ENCODE measurements at regions not wholly inside any gene's neighbourhood (a gene's known extent, or its start where the extent isn't known, plus 50 kb on each side); places are given as distances from the start of the nearest gene placed in this dataset.

DNA sequence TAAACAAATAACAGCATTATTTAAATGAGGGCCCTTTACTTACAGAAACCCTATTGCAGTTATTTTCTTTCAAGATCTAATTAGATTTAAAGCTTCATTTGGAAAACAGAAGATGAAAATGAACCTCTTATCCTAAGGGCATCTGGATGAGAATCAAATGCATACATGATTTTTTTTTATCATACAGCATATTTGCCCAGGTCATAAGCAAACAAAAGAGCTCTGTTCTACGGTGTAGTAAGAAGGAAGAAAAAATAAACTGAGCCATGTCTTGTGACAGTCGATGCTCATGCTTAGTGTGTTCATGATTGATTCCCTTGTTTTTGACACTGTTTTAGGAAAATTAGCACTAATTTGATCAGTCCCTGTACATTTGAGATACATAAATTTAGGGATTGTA, 202.6 kb upstream of the RNF32 start:
- H2AFZ ChIP-seq, result no peak overlapping the region
- no peak overlapping the region for H3K4me2 ChIP-seq
- no peaks in the 10 kb centered on the region for H3K79me2 ChIP-seq
- no peak overlapping the region for H3K27ac ChIP-seq
- TF ChIP-seq EZH2phosphoT487 (IDR thresholded peaks at IDR 0.05; ENCODE audit: low read depth, severe bottlenecking, unreplicated experiment), result no peak
- TF ChIP-seq, protein P1, sequence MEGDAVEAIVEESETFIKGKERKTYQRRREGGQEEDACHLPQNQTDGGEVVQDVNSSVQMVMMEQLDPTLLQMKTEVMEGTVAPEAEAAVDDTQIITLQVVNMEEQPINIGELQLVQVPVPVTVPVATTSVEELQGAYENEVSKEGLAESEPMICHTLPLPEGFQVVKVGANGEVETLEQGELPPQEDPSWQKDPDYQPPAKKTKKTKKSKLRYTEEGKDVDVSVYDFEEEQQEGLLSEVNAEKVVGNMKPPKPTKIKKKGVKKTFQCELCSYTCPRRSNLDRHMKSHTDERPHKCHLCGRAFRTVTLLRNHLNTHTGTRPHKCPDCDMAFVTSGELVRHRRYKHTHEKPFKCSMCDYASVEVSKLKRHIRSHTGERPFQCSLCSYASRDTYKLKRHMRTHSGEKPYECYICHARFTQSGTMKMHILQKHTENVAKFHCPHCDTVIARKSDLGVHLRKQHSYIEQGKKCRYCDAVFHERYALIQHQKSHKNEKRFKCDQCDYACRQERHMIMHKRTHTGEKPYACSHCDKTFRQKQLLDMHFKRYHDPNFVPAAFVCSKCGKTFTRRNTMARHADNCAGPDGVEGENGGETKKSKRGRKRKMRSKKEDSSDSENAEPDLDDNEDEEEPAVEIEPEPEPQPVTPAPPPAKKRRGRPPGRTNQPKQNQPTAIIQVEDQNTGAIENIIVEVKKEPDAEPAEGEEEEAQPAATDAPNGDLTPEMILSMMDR (IDR thresholded peaks at IDR 0.05; ENCODE audit: poor library complexity), result no peak
- TF ChIP-seq EZH2 (IDR thresholded peaks at IDR 0.05; ENCODE audit: borderline replicate concordance), result no peak
- no peaks in the 10 kb centered on the region for H3K9me2 ChIP-seq (replicated peaks; ENCODE audit: insufficient read depth)
- H4K20me1 ChIP-seq (ENCODE audit: insufficient read depth, poor library complexity, severe bottlenecking), result no peaks in the 10 kb centered on the region
- H3K4me3 ChIP-seq, result no peak overlapping the region
- H3K4me1 ChIP-seq (ENCODE audit: insufficient read depth), result no peaks in the 10 kb centered on the region
- WGBS (ENCODE audit: low lambda C conversion rate, missing lambda C conversion rate), result 57% methylated on average over 2 of the region's 2 CpGs
- no peaks in the 10 kb centered on the region for H3K36me3 ChIP-seq (replicated peaks; ENCODE audit: insufficient read depth, low read depth)
- DNase-seq (ENCODE audit: low spot score), result no peak
- H3K9me3 ChIP-seq (ENCODE audit: low read depth), result no peaks in the 10 kb centered on the region
- H3K27me3 ChIP-seq, result no peaks in the 10 kb centered on the region

DNA sequence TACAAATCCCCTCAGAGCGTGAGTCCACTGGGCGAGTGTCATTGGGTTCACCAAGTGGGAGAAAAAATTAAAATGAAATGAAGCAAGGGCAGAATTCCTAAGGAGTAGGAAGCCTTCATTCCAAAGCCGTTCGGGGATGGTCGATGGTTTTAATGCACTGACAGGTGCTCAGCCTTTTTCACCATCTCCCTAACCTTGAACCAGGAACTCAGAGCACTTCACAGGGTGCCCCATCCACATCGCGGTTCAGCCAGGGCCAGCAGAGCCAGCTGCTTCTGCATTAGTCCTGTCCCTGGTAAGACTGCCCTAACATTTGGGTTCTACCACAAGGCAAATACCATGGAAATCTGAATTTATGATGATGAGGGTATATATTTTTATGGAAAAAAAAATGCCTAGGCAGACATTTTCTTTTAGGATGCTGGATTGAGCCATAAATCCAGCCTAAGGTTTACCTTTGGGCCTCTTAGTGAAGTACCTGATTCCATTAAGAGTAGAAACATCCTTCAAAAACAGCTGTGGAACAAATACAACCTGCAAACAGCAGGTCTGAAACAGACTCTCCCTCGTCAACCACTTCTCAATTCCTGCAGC, 203.5 kb upstream of the RNF32 start:
- no peaks in the 10 kb centered on the region for H3K79me2 ChIP-seq
- no peak overlapping the region for H2AFZ ChIP-seq
- no peak overlapping the region for H3K4me2 ChIP-seq
- H3K9me3 ChIP-seq (ENCODE audit: low read depth), result no peaks in the 10 kb centered on the region
- DNase-seq (ENCODE audit: low spot score), result no peak
- no peaks in the 10 kb centered on the region for H4K20me1 ChIP-seq (ENCODE audit: insufficient read depth, poor library complexity, severe bottlenecking)
- no peaks in the 10 kb centered on the region for H3K27me3 ChIP-seq
- H3K4me1 ChIP-seq (ENCODE audit: insufficient read depth), result no peaks in the 10 kb centered on the region
- WGBS (ENCODE audit: low lambda C conversion rate, missing lambda C conversion rate), result 77% methylated on average over 8 of the region's 8 CpGs
- H3K27ac ChIP-seq, result no peak overlapping the region
- no peaks in the 10 kb centered on the region for H3K36me3 ChIP-seq (replicated peaks; ENCODE audit: insufficient read depth, low read depth)
- TF ChIP-seq EZH2phosphoT487 (IDR thresholded peaks at IDR 0.05; ENCODE audit: low read depth, severe bottlenecking, unreplicated experiment), result no peak
- TF ChIP-seq, protein P1 (IDR thresholded peaks at IDR 0.05; ENCODE audit: poor library complexity), result no peak
- TF ChIP-seq EZH2 (IDR thresholded peaks at IDR 0.05; ENCODE audit: borderline replicate concordance), result no peak
- H3K4me3 ChIP-seq, result no peak overlapping the region
- H3K9me2 ChIP-seq (replicated peaks; ENCODE audit: insufficient read depth), result no peaks in the 10 kb centered on the region

DNA sequence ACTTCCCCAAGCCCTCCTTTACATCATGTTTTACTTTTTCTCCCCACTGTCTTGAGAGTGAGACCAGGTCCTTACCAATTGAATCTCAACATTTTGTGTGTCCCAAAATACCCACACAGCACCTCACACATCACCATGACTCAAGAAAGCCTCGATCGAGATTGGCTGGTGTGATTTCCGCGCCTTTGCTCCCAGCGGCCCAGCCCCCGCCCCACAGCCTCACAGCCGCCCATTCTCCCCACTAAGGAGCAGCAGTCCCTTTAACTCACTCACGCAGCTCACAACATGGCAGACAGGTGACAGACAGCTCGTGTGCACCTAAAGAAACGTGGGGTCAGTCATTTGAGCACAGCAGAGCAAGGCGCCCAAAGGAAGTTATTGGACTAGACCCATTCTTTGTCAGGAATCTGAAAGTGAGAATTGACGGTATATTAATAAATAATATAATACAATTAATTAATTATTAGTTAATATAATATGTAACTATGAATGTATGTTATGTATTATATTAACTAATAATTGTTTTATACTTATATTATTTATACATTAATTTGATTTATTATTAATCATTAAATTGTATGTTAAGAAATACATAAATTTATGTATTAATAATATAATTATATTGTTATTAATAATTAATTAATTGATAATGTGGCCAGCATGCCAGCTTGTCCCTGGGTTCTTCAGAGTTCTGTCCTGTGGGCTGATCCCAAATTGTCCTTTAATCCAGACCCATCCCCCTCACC, 204.9 kb upstream of the RNF32 start:
- TF ChIP-seq, protein P1 (IDR thresholded peaks at IDR 0.05; ENCODE audit: poor library complexity), result no peak
- no peak for TF ChIP-seq EZH2 (IDR thresholded peaks at IDR 0.05; ENCODE audit: borderline replicate concordance)
- TF ChIP-seq EZH2phosphoT487 (IDR thresholded peaks at IDR 0.05; ENCODE audit: low read depth, severe bottlenecking, unreplicated experiment), result no peak
- H3K36me3 ChIP-seq (replicated peaks; ENCODE audit: insufficient read depth, low read depth), result no peaks in the 10 kb centered on the region
- no peaks in the 10 kb centered on the region for H3K79me2 ChIP-seq
- H4K20me1 ChIP-seq (ENCODE audit: insufficient read depth, poor library complexity, severe bottlenecking), result no peaks in the 10 kb centered on the region
- no peaks in the 10 kb centered on the region for H3K27me3 ChIP-seq
- H3K9me3 ChIP-seq (ENCODE audit: low read depth), result no peaks in the 10 kb centered on the region
- no peak overlapping the region for H3K4me2 ChIP-seq
- no peak for DNase-seq (ENCODE audit: low spot score)
- no peaks in the 10 kb centered on the region for H3K9me2 ChIP-seq (replicated peaks; ENCODE audit: insufficient read depth)
- H3K4me1 ChIP-seq (ENCODE audit: insufficient read depth), result no peaks in the 10 kb centered on the region
- 82% methylated on average over 12 of the region's 12 CpGs for WGBS (ENCODE audit: low lambda C conversion rate, missing lambda C conversion rate)
- no peak overlapping the region for H3K27ac ChIP-seq
- no peak overlapping the region for H3K4me3 ChIP-seq
- no peak overlapping the region for H2AFZ ChIP-seq

Data from hepatocyte (in vitro differentiated cells).